HUES64 (cell line): ENCODE measurements at regions not wholly inside any gene's neighbourhood (a gene's known extent, or its start where the extent isn't known, plus 50 kb on each side); places are given as distances from the start of the nearest gene placed in this dataset.

Source experiments
- H3K27ac ChIP-seq: 2 replicates; pipeline ENCODE4 v1.7.0; 2013; ENCODE audit warnings: low read depth, low read length, inconsistent platforms
- H3K27me3 ChIP-seq: 2 replicates; pipeline ENCODE4 v1.6.1; 2013; ENCODE audit warnings: mild to moderate bottlenecking, low read length; ENCODE audit not compliant: insufficient read depth
- H3K36me3 ChIP-seq: 2 replicates; pipeline ENCODE4 v1.6.1; 2013; ENCODE audit warnings: mild to moderate bottlenecking, low read length; ENCODE audit not compliant: insufficient read depth
- H3K4me1 ChIP-seq: 2 replicates; pipeline ENCODE4 v1.6.1; 2013; ENCODE audit warnings: mild to moderate bottlenecking, low read length, moderate library complexity; ENCODE audit not compliant: insufficient read depth
- H3K4me3 ChIP-seq: 2 replicates; pipeline ENCODE4 v1.5.1; 2013; ENCODE audit warnings: mild to moderate bottlenecking, low read length, moderate library complexity
- H3K9ac ChIP-seq: 2 replicates; pipeline ENCODE4 v1.6.1; 2013; ENCODE audit warnings: mild to moderate bottlenecking, low read depth, low read length
- H3K9me3 ChIP-seq: 2 replicates; pipeline ENCODE4 v1.6.1; 2013; ENCODE audit warnings: low read depth, low read length; ENCODE audit not compliant: insufficient read depth
- WGBS: fragments of 150-250, 120-280 bp; methylation state at CpG from one replicate; pipeline ENCODE4 v1.1.7; 2013; ENCODE audit warnings: missing lambda C conversion rate; 5-methylcytosine and 5-hydroxymethylcytosine counted together

DNA sequence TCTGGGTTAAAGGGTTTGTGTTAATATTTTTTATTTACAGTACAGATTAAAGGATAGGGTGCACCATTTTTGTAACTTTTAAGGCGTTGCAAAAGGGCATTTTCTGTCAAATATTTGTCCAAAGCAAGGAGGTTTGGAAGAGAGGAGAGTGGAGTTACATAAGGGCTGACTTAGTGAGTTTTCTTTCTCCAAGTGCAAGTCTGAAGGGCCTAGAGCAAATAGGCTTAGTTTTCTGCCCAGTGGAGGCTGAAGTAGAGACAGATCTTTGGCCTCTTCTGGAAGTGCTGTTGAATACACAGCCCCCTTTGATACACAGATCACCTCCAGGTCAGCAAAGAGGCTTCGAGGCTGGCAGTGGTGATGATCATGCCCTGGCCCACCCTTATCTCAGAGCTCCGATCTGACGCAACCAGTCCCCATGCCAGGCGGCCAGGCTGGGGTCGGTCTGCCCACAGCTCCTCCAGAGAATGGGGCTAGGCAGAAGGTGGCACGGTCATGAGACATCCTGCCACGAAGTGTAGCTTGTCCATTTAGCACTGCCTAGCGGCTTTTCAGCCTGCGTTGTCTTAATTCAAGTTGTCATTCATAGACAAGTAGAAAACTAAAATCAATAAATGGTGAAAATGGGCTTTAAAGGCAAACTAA is 79.5 kb upstream of the IRX3 start:
- H3K9ac ChIP-seq, result no peak overlapping the region
- 94% methylated on average over 10 of the region's 10 CpGs for WGBS
- H3K27me3 ChIP-seq, result no peaks in the 10 kb centered on the region
- H3K27ac ChIP-seq, result no peak overlapping the region
- no peaks in the 10 kb centered on the region for H3K9me3 ChIP-seq
- peaks cover 22% of the 10 kb centered on the region for H3K4me1 ChIP-seq
- H3K4me3 ChIP-seq, result no peak overlapping the region
- no peaks in the 10 kb centered on the region for H3K36me3 ChIP-seq

DNA sequence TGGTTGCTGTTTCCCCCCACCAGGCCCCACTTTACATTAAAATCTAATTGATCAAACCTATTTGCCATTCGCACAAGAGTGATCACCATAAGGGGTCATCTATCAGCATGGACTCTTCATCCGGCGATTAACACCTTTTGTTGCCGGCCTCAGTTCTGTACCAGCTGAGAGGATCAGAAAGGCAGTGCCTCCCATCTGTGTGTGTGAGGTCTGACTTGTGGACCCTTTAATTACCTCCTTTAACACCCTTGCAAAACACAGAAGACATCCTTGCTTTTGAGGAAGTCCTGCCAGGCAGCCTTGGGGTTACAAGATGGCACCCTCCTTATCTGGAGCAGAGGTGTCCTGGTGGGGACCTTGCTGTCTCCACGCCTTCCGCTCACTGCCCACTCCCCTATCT is 77.2 kb upstream of the IRX3 start:
- no peaks in the 10 kb centered on the region for H3K9me3 ChIP-seq
- H3K27me3 ChIP-seq, result no peaks in the 10 kb centered on the region
- H3K4me1 ChIP-seq, result peaks cover 33% of the 10 kb centered on the region
- H3K4me3 ChIP-seq, result no peak overlapping the region
- 70% methylated on average over 6 of the region's 6 CpGs for WGBS
- H3K27ac ChIP-seq, result no peak overlapping the region
- no peaks in the 10 kb centered on the region for H3K36me3 ChIP-seq
- H3K9ac ChIP-seq, result no peak overlapping the region

DNA sequence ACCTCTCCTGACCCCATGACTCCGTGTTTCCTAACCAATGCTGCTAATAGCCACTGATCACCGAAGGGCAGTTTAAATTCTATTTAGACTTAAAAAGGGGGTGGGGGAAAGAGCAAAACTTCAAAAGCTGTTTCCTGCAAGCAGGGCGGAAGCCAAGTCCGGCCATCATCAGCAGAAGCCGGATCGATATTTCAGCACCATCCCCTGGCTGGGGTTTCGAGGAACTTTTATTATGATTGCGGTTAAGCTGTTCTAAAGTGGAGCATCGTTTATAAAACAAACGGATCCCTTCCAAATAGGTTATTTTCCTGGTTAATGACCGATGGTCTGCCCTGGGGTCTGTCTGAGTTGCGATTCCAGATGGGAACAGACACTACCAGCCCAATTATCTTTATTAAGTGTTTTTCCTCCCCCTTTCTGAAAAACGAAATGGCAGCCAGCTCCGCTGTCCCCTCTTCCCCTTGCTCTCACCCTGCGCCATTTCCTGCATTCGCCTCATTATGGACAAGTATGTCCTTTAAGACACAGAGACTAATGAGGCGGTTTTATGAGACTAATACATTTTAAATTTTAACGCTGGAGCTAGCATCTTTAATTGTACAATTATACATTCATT is 76.1 kb upstream of the IRX3 start:
- H3K27ac ChIP-seq, result no peak overlapping the region
- H3K4me1 ChIP-seq, result peaks cover 33% of the 10 kb centered on the region
- H3K36me3 ChIP-seq, result no peaks in the 10 kb centered on the region
- H3K27me3 ChIP-seq, result no peaks in the 10 kb centered on the region
- no peaks in the 10 kb centered on the region for H3K9me3 ChIP-seq
- 70% methylated on average over 18 of the region's 18 CpGs for WGBS
- no peak overlapping the region for H3K9ac ChIP-seq
- no peak overlapping the region for H3K4me3 ChIP-seq

DNA sequence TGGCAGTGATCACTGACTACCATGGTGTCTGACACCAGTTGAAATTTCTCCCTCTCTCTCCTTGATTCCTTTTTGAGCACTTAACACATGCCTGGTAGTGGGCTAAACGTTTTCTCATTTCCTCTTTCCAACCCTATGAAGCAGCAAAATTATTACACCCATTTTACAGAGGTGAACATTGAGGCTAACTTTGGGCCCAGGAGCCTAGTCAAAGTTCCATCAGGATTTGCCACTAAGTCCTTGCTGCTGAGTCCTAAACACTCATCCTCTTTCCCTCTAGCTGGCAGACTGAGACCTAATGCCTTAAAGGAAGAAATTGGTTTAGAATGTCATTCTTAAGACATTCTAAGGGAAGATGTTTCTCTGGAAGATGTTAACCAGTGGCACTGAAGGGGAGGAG is 74.7 kb upstream of the IRX3 start:
- no peak overlapping the region for H3K27ac ChIP-seq
- H3K4me3 ChIP-seq, result no peak overlapping the region
- no peaks in the 10 kb centered on the region for H3K9me3 ChIP-seq
- peaks cover 33% of the 10 kb centered on the region for H3K4me1 ChIP-seq
- 81% methylated on average over 1 of the region's 1 CpG for WGBS
- no peak overlapping the region for H3K9ac ChIP-seq
- no peaks in the 10 kb centered on the region for H3K36me3 ChIP-seq
- H3K27me3 ChIP-seq, result no peaks in the 10 kb centered on the region

DNA sequence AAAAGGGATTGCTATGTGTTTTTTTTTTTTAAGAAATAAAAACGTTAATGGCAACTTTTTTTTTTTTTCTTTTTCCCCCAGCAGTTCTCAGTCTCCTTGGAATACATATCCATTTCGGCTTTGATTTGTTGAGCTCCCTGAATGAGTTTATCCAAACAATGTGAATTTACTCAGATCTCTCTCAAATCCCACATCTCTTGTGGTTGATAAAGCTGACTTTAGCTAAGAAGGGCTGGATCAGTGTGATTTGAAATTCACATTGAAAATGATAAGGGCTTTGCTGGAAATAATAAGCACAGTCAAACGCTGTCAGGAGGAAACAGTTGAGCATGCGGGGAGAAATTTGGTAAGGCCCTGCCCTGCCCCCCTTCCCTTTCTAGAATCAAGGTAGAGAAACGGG is 74.1 kb upstream of the IRX3 start:
- Histone ChIP-seq H3K4me1 (peaks cover 33% of the 10 kb centered on the region), H3K36me3 (no peaks in the 10 kb centered on the region), H3K9me3 (no peaks in the 10 kb centered on the region), H3K9ac (no peak overlapping the region), H3K4me3 (no peak overlapping the region; the same call in 1 of the 2 replicates), H3K27ac (no peak overlapping the region), H3K27me3 (no peaks in the 10 kb centered on the region)
- 44% methylated on average over 5 of the region's 5 CpGs for WGBS

DNA sequence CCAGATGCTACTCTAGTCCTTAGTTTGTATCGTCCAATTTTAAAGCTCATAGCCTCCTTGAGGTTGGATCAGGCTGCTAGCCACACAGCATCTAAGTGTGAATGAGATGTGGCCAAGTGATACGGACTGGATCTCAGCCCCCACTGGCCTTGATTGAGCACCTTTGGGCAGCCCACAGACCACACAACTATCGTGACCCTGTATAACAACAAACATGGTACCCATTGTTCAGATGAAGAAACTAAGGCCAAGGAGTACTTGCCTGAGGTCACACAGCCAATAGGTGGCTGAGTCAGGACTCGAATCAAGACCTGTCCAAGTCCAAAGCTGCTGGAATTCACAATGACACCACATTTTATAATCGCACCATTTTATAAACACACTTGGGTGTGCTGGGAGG is 73.0 kb upstream of the IRX3 start:
- Histone ChIP-seq H3K9ac (no peak overlapping the region), H3K4me3 (no peak overlapping the region), H3K27me3 (no peaks in the 10 kb centered on the region), H3K27ac (no peak overlapping the region), H3K36me3 (no peaks in the 10 kb centered on the region), H3K4me1 (peaks cover 33% of the 10 kb centered on the region), H3K9me3 (peaks cover 9% of the 10 kb centered on the region; the same call in 1 of the 2 replicates)
- 92% methylated on average over 4 of the region's 5 CpGs for WGBS

DNA sequence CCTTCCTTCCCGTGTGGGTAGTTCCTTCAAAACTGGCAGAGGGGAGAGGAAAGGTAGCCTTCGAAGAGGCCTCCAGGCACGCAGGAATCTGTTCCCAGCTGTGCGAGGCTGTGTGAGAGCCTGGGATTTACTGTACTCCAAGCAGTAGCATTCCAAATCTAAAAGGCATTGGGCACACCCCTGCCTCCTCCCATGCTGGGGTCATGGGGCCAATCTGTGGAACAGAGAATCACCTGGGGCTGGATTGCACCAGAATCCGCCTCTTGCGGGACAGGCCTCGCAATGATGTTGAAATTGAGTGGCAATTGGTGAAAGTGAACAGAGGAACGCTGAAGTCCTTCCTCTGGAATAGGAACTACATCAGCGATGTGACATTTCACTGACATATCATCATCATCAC is 72.5 kb upstream of the IRX3 start:
- H3K4me3 ChIP-seq, result no peak overlapping the region
- no peak overlapping the region for H3K27ac ChIP-seq
- peaks cover 33% of the 10 kb centered on the region for H3K4me1 ChIP-seq
- 89% methylated on average over 9 of the region's 9 CpGs for WGBS
- peaks cover 11% of the 10 kb centered on the region; the same call in 1 of the 2 replicates for H3K9me3 ChIP-seq
- H3K27me3 ChIP-seq, result no peaks in the 10 kb centered on the region
- no peaks in the 10 kb centered on the region for H3K36me3 ChIP-seq
- no peak overlapping the region for H3K9ac ChIP-seq

DNA sequence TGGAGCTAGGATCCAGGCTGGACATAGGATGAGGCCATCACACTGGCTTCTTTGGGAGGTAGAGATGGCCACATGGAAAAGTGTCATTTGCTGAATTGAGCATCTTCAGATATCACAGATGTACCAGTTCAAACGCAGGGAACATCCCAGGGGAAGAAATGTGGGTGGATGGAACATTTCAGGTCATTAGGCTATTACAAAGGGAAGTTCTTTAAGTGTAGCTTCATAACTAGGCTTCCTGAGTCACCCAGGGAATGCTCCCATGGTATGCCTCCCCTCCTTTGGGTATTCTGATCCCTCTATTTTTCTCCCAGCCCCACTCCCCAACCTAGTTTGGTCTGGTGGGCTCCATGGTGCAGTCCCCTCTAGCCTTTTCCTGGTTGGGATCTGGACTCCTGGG is 69.8 kb upstream of the IRX3 start:
- Histone ChIP-seq H3K9ac (no peak overlapping the region), H3K4me1 (peaks cover 11% of the 10 kb centered on the region), H3K27ac (no peak overlapping the region), H3K4me3 (no peak overlapping the region), H3K36me3 (no peaks in the 10 kb centered on the region), H3K27me3 (no peaks in the 10 kb centered on the region), H3K9me3 (peaks cover 11% of the 10 kb centered on the region; the same call in 1 of the 2 replicates)
- WGBS, result 96% methylated on average over 1 of the region's 1 CpG

DNA sequence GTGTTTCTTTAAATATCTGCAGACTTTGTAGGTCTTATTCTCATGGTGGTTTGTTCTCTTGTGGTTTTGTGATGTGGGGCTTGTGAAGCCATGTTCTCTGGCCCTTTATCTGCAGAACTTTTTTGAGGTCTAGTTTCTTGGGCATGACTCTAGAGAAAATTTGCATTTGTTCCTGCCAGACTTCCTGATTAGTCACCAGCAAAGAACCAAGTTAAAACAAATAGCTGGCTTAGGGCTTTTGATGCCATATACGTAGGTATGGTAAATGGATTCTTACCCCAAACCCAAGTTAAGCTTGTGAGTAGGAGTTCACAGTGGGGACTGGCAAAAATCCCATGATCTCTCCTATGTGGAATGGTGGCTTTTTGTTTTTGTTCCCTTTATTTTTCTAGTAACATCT is 68.7 kb upstream of the IRX3 start:
- H3K4me1 ChIP-seq, result peaks cover 4% of the 10 kb centered on the region; the same call in 1 of the 2 replicates
- peaks cover 11% of the 10 kb centered on the region; the same call in 1 of the 2 replicates for H3K9me3 ChIP-seq
- WGBS, result 60% methylated on average over 1 of the region's 1 CpG
- no peaks in the 10 kb centered on the region for H3K36me3 ChIP-seq
- H3K27ac ChIP-seq, result no peak overlapping the region
- no peak overlapping the region for H3K9ac ChIP-seq
- H3K4me3 ChIP-seq, result no peak overlapping the region
- H3K27me3 ChIP-seq, result no peaks in the 10 kb centered on the region

DNA sequence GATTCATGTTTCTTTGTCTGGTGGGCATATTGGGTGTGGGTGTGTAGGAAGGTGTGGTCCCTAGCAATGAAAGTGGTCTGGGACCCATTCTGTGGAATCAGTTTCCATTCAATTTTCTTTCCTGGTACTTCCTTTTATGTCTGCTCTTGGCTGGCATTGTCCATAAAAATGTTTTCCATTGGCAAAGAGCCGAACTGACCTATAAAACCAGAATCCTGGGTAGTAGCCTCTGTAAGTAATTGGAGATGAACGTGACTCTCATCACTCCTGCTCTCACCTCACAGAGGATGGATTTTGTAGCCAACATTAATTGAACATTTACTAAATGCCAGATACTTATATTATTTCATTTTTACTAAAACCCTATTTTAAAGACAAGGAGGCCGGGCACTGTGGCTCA is 66.5 kb upstream of the IRX3 start:
- Histone ChIP-seq H3K4me3 (no peak overlapping the region), H3K4me1 (no peaks in the 10 kb centered on the region), H3K9me3 (peaks cover 11% of the 10 kb centered on the region; the same call in 1 of the 2 replicates), H3K9ac (no peak overlapping the region), H3K27ac (no peak overlapping the region), H3K27me3 (no peaks in the 10 kb centered on the region), H3K36me3 (no peaks in the 10 kb centered on the region)
- 91% methylated on average over 2 of the region's 3 CpGs for WGBS

DNA sequence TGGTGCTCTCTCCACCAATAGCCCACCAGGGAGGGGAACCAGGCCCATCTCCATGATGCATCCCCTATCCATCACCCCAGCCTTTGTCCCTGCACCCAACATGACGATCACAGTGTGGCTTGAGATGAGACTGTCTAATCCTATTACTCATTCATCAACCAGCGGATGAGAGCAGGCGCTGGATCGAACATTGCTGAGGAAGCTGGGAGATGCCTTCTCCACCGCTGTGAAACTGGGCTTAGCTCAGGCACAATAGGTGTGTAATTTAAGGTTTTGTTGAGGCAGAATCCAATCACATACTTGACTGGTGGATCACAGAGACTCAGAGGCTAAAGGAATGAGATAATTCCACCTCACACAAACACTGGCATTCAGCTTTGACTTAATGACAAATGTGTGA is 64.6 kb upstream of the IRX3 start:
- Histone ChIP-seq H3K4me3 (no peak overlapping the region), H3K36me3 (no peaks in the 10 kb centered on the region), H3K9me3 (peaks cover 11% of the 10 kb centered on the region; the same call in 1 of the 2 replicates), H3K27ac (no peak overlapping the region), H3K9ac (no peak overlapping the region), H3K27me3 (no peaks in the 10 kb centered on the region), H3K4me1 (no peaks in the 10 kb centered on the region)
- WGBS, result 88% methylated on average over 5 of the region's 5 CpGs
